Thyroid gland (tissue), 4 donors: ENCODE measurements at regions not wholly inside any gene's neighbourhood (a gene's known extent, or its start where the extent isn't known, plus 50 kb on each side); places are given as distances from the start of the nearest gene placed in this dataset.

Source experiments
- DNase-seq, 2 donors: peaks; one replicate each; pipeline ENCODE4 v3.0.0-alpha.2; 2019
- H3K27ac ChIP-seq, 3 donors: fragments of 200-600 bp; sonication (generic); 1 replicate in 2 of 3; 2 replicates in 1 of 3; pipeline ENCODE4 v1.5.1; 2016 to 2019; ENCODE audit warnings: mild to moderate bottlenecking in 1 of 3, moderate library complexity in 1 of 3
- H3K27me3 ChIP-seq: fragments of 200-600 bp; sonication (generic); one replicate; pipeline ENCODE4 v1.5.1; 2019
- H3K36me3 ChIP-seq, 2 donors: fragments of 200-600 bp; sonication (generic); one replicate each; pipeline ENCODE4 v1.5.1; 2016 to 2019
- H3K4me1 ChIP-seq, 2 donors: fragments of 200-600 bp; sonication (generic); one replicate each; pipeline ENCODE4 v1.5.1; 2017 to 2019
- H3K4me3 ChIP-seq, 3 donors: fragments of 200-600 bp; sonication (generic); replicated peaks in 1 of 3; 1 replicate in 2 of 3; 2 replicates in 1 of 3; pipeline ENCODE4 v1.5.1; 2016; ENCODE audit warnings: mild to moderate bottlenecking in 1 of 3
- H3K9me3 ChIP-seq: fragments of 200-600 bp; sonication (generic); one replicate; pipeline ENCODE4 v1.5.1; 2017
- CTCF ChIP-seq, 6 experiments: fragments of 200-600 bp in 3 of 6; fragments of 450-650 bp in 3 of 6; sonication (generic) in 3 of 6; IDR thresholded peaks; one replicate each; pipeline ENCODE4 v1.5.1; 2016 to 2019; ENCODE audit warnings: antibody characterized with exemption in 6 of 6, mild to moderate bottlenecking in 2 of 6, inconsistent platforms in 1 of 6, moderate library complexity in 1 of 6
- POLR2A ChIP-seq, 2 donors: fragments of 450-650 bp; IDR thresholded peaks; one replicate each; pipeline ENCODE4 v1.6.1; 2017; ENCODE audit warnings: antibody characterized with exemption in 2 of 2, mild to moderate bottlenecking in 2 of 2, moderate library complexity in 1 of 2
- WGBS, 2 donors: methylation state at CpG; one replicate each; pipeline ENCODE4 v1.1.5; 2017; 5-methylcytosine and 5-hydroxymethylcytosine counted together
- intact Hi-C: fragments of 100-400 bp; cut with DNase I; formaldehyde crosslinking; loops from one replicate; pipeline ENCODE4 v1.15.1; 2023

GRCh38 chr2:216775043-216775453, 79.7 kb upstream of the IGFBP5 start:
- no peak overlapping the region for H3K4me3 ChIP-seq
- DNase-seq: peak; percentile 86 to 89
- no peaks in the 10 kb centered on the region for H3K36me3 ChIP-seq
- TF ChIP-seq POLR2A (IDR thresholded peaks at IDR 0.05) (peak in 1 of 2 donors; percentile 19), CTCF (IDR thresholded peaks at IDR 0.05) (peak in 1 of 6 experiments; percentile 22)
- intact Hi-C loops: no loop called here
- no peaks in the 10 kb centered on the region for H3K27me3 ChIP-seq
- H3K27ac ChIP-seq: peak overlapping the region; percentile 48 to 79 (median 77)
- peaks cover 17 to 31% of the 10 kb centered on the region in 2 donors for H3K4me1 ChIP-seq
- H3K9me3 ChIP-seq: no peaks in the 10 kb centered on the region
- 44 to 55% methylated on average over 5 of the region's 5 CpGs for WGBS, 2 donors

- peak overlapping the region; percentile 48 to 79 (median 77) for H3K27ac ChIP-seq
- no peaks in the 10 kb centered on the region for H3K9me3 ChIP-seq
- H3K36me3 ChIP-seq: no peaks in the 10 kb centered on the region
- H3K27me3 ChIP-seq: no peaks in the 10 kb centered on the region
- 70% methylated on average over 5 of the region's 5 CpGs for WGBS, 2 donors
- no peak for TF ChIP-seq CTCF (IDR thresholded peaks at IDR 0.05)
- TF ChIP-seq POLR2A (IDR thresholded peaks at IDR 0.05): no peak
- H3K4me3 ChIP-seq: no peak overlapping the region
- intact Hi-C loops: no loop called here
- peaks cover 17 to 31% of the 10 kb centered on the region in 2 donors for H3K4me1 ChIP-seq
- DNase-seq: no peak
These were observed 79.3 kb upstream of the IGFBP5 start for GRCh38 chr2:216774620-216775019.

- Histone ChIP-seq H3K9me3 (no peaks in the 10 kb centered on the region), H3K4me3 (no peak overlapping the region), H3K36me3 (no peaks in the 10 kb centered on the region), H3K27me3 (no peaks in the 10 kb centered on the region), H3K27ac (peak overlapping the region; percentile 48 to 79 (median 77)), H3K4me1 (peaks cover 17 to 33% of the 10 kb centered on the region in 2 donors)
- TF ChIP-seq CTCF (IDR thresholded peaks at IDR 0.05): no peak
- no peak for TF ChIP-seq POLR2A (IDR thresholded peaks at IDR 0.05)
- intact Hi-C loops: no loop called here
- 75 to 82% methylated on average over 6 of the region's 6 CpGs for WGBS, 2 donors
- no peak for DNase-seq
These were observed 78.8 kb upstream of the IGFBP5 start for GRCh38 chr2:216774180-216774579.

- peaks cover 27 to 44% of the 10 kb centered on the region in 2 donors for H3K4me1 ChIP-seq
- H3K9me3 ChIP-seq: no peaks in the 10 kb centered on the region
- no peak overlapping the region for H3K4me3 ChIP-seq
- WGBS, 2 donors: 27 to 36% methylated on average over 4 to 8 of the region's 8 CpGs
- no peak overlapping the region for H3K27ac ChIP-seq
- intact Hi-C loops: no loop called here
- H3K36me3 ChIP-seq: no peaks in the 10 kb centered on the region
- no peak for TF ChIP-seq POLR2A (IDR thresholded peaks at IDR 0.05)
- no peak for TF ChIP-seq CTCF (IDR thresholded peaks at IDR 0.05)
- DNase-seq: peak; percentile 79 to 86
- H3K27me3 ChIP-seq: no peaks in the 10 kb centered on the region
These were observed 77.7 kb upstream of the IGFBP5 start for GRCh38 chr2:216773072-216773471.

GRCh38 chr2:216770717-216771116, 75.4 kb upstream of the IGFBP5 start:
- Histone ChIP-seq H3K27me3 (no peaks in the 10 kb centered on the region), H3K4me1 (peaks cover 34 to 55% of the 10 kb centered on the region in 2 donors), H3K9me3 (no peaks in the 10 kb centered on the region), H3K36me3 (no peaks in the 10 kb centered on the region), H3K4me3 (no peak overlapping the region), H3K27ac (no peak overlapping the region)
- DNase-seq: no peak
- no peak for TF ChIP-seq POLR2A (IDR thresholded peaks at IDR 0.05)
- TF ChIP-seq CTCF (IDR thresholded peaks at IDR 0.05): no peak
- intact Hi-C loops: no loop called here
- 95 to 96% methylated on average over 2 of the region's 2 CpGs for WGBS, 2 donors
